H9 (cell line): ENCODE measurements at regions not wholly inside any gene's neighbourhood (a gene's known extent, or its start where the extent isn't known, plus 50 kb on each side); places are given as distances from the start of the nearest gene placed in this dataset.

Source experiments
- DNase-seq: peaks from one replicate; pipeline ENCODE4 v3.0.0-alpha.2; 2017
- H2AFZ ChIP-seq: one replicate; pipeline ENCODE4 v1.6.1; 2013; ENCODE audit warnings: mild to moderate bottlenecking, low read length, control low read depth, moderate library complexity
- H2AK5ac ChIP-seq: 2 replicates; pipeline ENCODE4 v1.6.1; 2013; ENCODE audit warnings: low read length, control low read depth, mixed read lengths; ENCODE audit not compliant: insufficient read length
- H2BK120ac ChIP-seq: one replicate; pipeline ENCODE4 v1.6.1; 2013; ENCODE audit warnings: low read depth, mild to moderate bottlenecking, low read length, control low read depth, inconsistent platforms; ENCODE audit not compliant: poor library complexity, severe bottlenecking
- H2BK12ac ChIP-seq: 2 replicates; pipeline ENCODE4 v1.6.1; 2013; ENCODE audit warnings: low read length, control low read depth, mixed read lengths, low read depth; ENCODE audit not compliant: insufficient read length
- H2BK15ac ChIP-seq: 2 replicates; pipeline ENCODE4 v1.6.1; 2013; ENCODE audit warnings: low read depth, low read length, control low read depth
- H2BK20ac ChIP-seq: one replicate; pipeline ENCODE4 v1.6.1; 2013; ENCODE audit warnings: low read depth, mild to moderate bottlenecking, low read length, control low read depth, inconsistent platforms; ENCODE audit not compliant: poor library complexity, severe bottlenecking
- H2BK5ac ChIP-seq: 2 replicates; pipeline ENCODE4 v1.6.1; 2013; ENCODE audit warnings: low read length, control low read depth, mixed read lengths; ENCODE audit not compliant: insufficient read length
- H3K14ac ChIP-seq: 2 replicates; pipeline ENCODE4 v1.6.1; 2013; ENCODE audit warnings: low read length, control low read depth; ENCODE audit not compliant: insufficient read depth
- H3K18ac ChIP-seq: 2 replicates; pipeline ENCODE4 v1.6.1; 2013; ENCODE audit warnings: low read depth, mild to moderate bottlenecking, mixed read lengths, low read length, control low read depth; ENCODE audit not compliant: insufficient read length
- H3K23ac ChIP-seq: 2 replicates; pipeline ENCODE4 v1.6.1; 2013; ENCODE audit warnings: low read length, control low read depth, mixed read lengths, low read depth; ENCODE audit not compliant: insufficient read length
- H3K23me2 ChIP-seq: 2 replicates; pipeline ENCODE4 v1.6.1; 2013; ENCODE audit warnings: low read depth, mild to moderate bottlenecking, mixed read lengths, low read length, control low read depth; ENCODE audit not compliant: insufficient read length, poor library complexity, severe bottlenecking
- H3K27ac ChIP-seq: 2 replicates; pipeline ENCODE4 v1.5.1; 2013; ENCODE audit warnings: low read length, control low read depth, mixed read lengths, low read depth; ENCODE audit not compliant: insufficient read length
- H3K27me3 ChIP-seq: 2 replicates; pipeline ENCODE4 v1.6.1; 2013; ENCODE audit warnings: low read length, control low read depth, inconsistent platforms; ENCODE audit not compliant: insufficient read depth
- H3K4ac ChIP-seq: 2 replicates; pipeline ENCODE4 v1.6.1; 2013; ENCODE audit warnings: low read depth, mild to moderate bottlenecking, control low read depth, inconsistent platforms, low read length, moderate library complexity
- H3K4me1 ChIP-seq: 2 replicates; pipeline ENCODE4 v1.6.1; 2013; ENCODE audit warnings: low read length, control low read depth, inconsistent platforms; ENCODE audit not compliant: insufficient read depth
- H3K4me2 ChIP-seq: 2 replicates; pipeline ENCODE4 v1.6.1; 2013; ENCODE audit warnings: low read length, control low read depth, mixed read lengths; ENCODE audit not compliant: insufficient read length, insufficient read depth
- H3K56ac ChIP-seq: 2 replicates; pipeline ENCODE4 v1.6.1; 2013; ENCODE audit warnings: low read depth, mild to moderate bottlenecking, mixed read lengths, low read length, control low read depth; ENCODE audit not compliant: insufficient read length
- H3K79me1 ChIP-seq: 2 replicates; pipeline ENCODE4 v1.6.1; 2013; ENCODE audit warnings: low read depth, mild to moderate bottlenecking, moderate library complexity, low read length, control low read depth, inconsistent platforms; ENCODE audit not compliant: insufficient read depth, poor library complexity, severe bottlenecking
- H3K79me2 ChIP-seq: 2 replicates; pipeline ENCODE4 v1.6.1; 2013; ENCODE audit warnings: low read length, control low read depth, inconsistent platforms; ENCODE audit not compliant: insufficient read depth
- H3K9ac ChIP-seq: 2 replicates; pipeline ENCODE4 v1.6.1; 2013; ENCODE audit warnings: low read length, control low read depth, mixed read lengths; ENCODE audit not compliant: insufficient read length; ENCODE audit errors: extremely low read depth
- H3K9me3 ChIP-seq: one replicate; pipeline ENCODE4 v1.6.1; 2013; ENCODE audit warnings: low read depth, low read length, inconsistent platforms; ENCODE audit not compliant: control insufficient read depth
- H3T11ph ChIP-seq: one replicate; pipeline ENCODE4 v1.6.1; 2013; ENCODE audit warnings: mild to moderate bottlenecking, low read length, control low read depth, inconsistent platforms
- H4K20me1 ChIP-seq: one replicate; pipeline ENCODE4 v1.6.1; 2013; ENCODE audit not compliant: control insufficient read depth, insufficient read length, insufficient read depth
- H4K5ac ChIP-seq: 2 replicates; pipeline ENCODE4 v1.6.1; 2013; ENCODE audit warnings: low read depth, mild to moderate bottlenecking, mixed read lengths, low read length, control low read depth; ENCODE audit not compliant: insufficient read length
- H4K8ac ChIP-seq: replicated peaks from 2 replicates; pipeline ENCODE4 v1.6.1; 2013; ENCODE audit warnings: low read length, control low read depth, mixed read lengths, low read depth; ENCODE audit not compliant: insufficient read length
- H4K91ac ChIP-seq: 2 replicates; pipeline ENCODE4 v1.6.1; 2013; ENCODE audit warnings: low read depth, mild to moderate bottlenecking, moderate library complexity, mixed read lengths, low read length, control low read depth; ENCODE audit not compliant: insufficient read length
- H3K27ac Mint-ChIP-seq, 3 experiments: 2 replicates in 2 of 3; 3 replicates in 1 of 3; pipeline ENCODE4 v1.8.0; 2020 to 2021; ENCODE audit warnings: mixed read lengths in 3 of 3, mild to moderate bottlenecking in 1 of 3, moderate library complexity in 1 of 3
- H3K27me3 Mint-ChIP-seq: 2 replicates; pipeline ENCODE4 v1.8.0; 2021; ENCODE audit warnings: low read depth, mild to moderate bottlenecking, moderate library complexity, mixed read lengths
- H3K36me3 Mint-ChIP-seq, 3 experiments: 2 replicates in 2 of 3; 3 replicates in 1 of 3; pipeline ENCODE4 v1.8.0; 2020 to 2021; ENCODE audit warnings: low read depth in 3 of 3, mixed read lengths in 3 of 3; ENCODE audit not compliant: insufficient read depth in 1 of 3
- H3K4me1 Mint-ChIP-seq, 2 experiments: 2 replicates each; pipeline ENCODE4 v1.8.0; 2020; ENCODE audit warnings: mixed read lengths in 2 of 2
- H3K4me3 Mint-ChIP-seq, 2 experiments: 2 replicates in 1 of 2; 3 replicates in 1 of 2; pipeline ENCODE4 v1.8.0; 2020 to 2021; ENCODE audit warnings: mild to moderate bottlenecking in 2 of 2, mixed read lengths in 2 of 2, moderate library complexity in 1 of 2
- H3K9me3 Mint-ChIP-seq, 2 experiments: 2 replicates in 1 of 2; 3 replicates in 1 of 2; pipeline ENCODE4 v1.8.0; 2020; ENCODE audit warnings: mild to moderate bottlenecking in 2 of 2, mixed read lengths in 2 of 2, moderate library complexity in 1 of 2
- WGBS: extraction: QIAGEN DNeasy Blood & Tissue Kit; methylation state at CpG from one replicate; pipeline ENCODE4 v1.1.7; 2013; ENCODE audit warnings: missing lambda C conversion rate, low lambda C conversion rate, mixed read lengths; ENCODE audit not compliant: insufficient read length; ENCODE audit errors: extremely low coverage; 5-methylcytosine and 5-hydroxymethylcytosine counted together
- TF ChIP-seq, protein P1 (sequence below): fragments of 200-600 bp; sonication (generic); conservative IDR thresholded peaks from 3 replicates; pipeline ENCODE4 v1.8.0; 2021; ENCODE audit warnings: antibody characterized with exemption, mild to moderate bottlenecking

DNA sequence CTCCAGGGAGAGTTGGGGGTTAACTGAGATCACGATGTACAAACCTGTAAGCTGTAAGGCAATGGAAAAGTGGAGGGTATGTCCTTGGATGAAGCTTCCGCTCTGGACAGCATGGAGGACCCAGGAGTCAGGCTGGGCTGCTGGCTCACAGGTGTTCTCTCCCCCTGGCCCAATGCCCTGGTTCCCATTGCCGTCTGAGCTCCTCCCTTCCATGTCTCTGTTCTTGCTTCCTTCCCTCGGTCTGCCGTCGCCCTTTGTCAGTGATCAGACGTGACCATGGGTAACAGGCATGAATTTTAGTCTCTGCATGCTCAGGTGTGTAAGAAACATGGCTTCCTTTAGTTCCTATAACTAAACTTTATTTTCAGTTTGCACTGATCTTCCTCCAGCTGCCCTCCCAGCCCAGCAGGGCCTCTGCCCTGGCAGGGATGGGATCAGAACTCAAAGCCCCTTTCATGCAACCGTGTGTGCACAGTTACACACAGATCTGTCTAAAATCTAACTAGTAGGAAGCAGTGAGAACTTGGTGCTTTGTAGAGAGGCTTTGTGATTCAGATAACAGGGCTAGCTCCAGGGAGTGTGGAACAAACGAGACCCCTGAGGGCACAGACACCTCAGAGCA lies 51.7 kb upstream of the KCNMB1 start:
- no peaks in the 10 kb centered on the region for H3K79me1 ChIP-seq
- no peaks in the 10 kb centered on the region for H3K36me3 Mint-ChIP-seq
- H3K4ac ChIP-seq: no peak overlapping the region
- no peaks in the 10 kb centered on the region for H3K27me3 ChIP-seq
- no peak overlapping the region for H4K8ac ChIP-seq
- no peak overlapping the region for H2BK20ac ChIP-seq
- peaks cover 2% of the 10 kb centered on the region; the same call in 1 of the 2 replicates for H3K27me3 Mint-ChIP-seq
- H3K27ac Mint-ChIP-seq: peak overlapping the region in 2 of 3 experiments; percentile 49 to 75; a peak in 2 of 7 replicates
- no peak overlapping the region for H2AFZ ChIP-seq
- no peak overlapping the region for H3K4me3 Mint-ChIP-seq
- H2BK120ac ChIP-seq: no peak overlapping the region
- no peaks in the 10 kb centered on the region for H3K9me3 Mint-ChIP-seq
- H3K4me1 Mint-ChIP-seq: peaks cover 31 to 43% of the 10 kb centered on the region in 2 experiments
- H2AK5ac ChIP-seq: no peak overlapping the region
- H2BK12ac ChIP-seq: no peak overlapping the region
- no peak overlapping the region for H4K5ac ChIP-seq
- H3K23ac ChIP-seq: no peak overlapping the region
- H3K9ac ChIP-seq: no peak overlapping the region
- no peak overlapping the region for H2BK15ac ChIP-seq
- H4K91ac ChIP-seq: no peak overlapping the region
- DNase-seq: no peak
- TF ChIP-seq, protein P1, sequence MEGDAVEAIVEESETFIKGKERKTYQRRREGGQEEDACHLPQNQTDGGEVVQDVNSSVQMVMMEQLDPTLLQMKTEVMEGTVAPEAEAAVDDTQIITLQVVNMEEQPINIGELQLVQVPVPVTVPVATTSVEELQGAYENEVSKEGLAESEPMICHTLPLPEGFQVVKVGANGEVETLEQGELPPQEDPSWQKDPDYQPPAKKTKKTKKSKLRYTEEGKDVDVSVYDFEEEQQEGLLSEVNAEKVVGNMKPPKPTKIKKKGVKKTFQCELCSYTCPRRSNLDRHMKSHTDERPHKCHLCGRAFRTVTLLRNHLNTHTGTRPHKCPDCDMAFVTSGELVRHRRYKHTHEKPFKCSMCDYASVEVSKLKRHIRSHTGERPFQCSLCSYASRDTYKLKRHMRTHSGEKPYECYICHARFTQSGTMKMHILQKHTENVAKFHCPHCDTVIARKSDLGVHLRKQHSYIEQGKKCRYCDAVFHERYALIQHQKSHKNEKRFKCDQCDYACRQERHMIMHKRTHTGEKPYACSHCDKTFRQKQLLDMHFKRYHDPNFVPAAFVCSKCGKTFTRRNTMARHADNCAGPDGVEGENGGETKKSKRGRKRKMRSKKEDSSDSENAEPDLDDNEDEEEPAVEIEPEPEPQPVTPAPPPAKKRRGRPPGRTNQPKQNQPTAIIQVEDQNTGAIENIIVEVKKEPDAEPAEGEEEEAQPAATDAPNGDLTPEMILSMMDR: no peak
- no peak overlapping the region for H3T11ph ChIP-seq
- H2BK5ac ChIP-seq: no peak overlapping the region
- no peaks in the 10 kb centered on the region; the same call in 1 of the 2 replicates for H3K4me1 ChIP-seq
- no peak overlapping the region for H3K14ac ChIP-seq
- no peak overlapping the region for H3K56ac ChIP-seq
- H3K23me2 ChIP-seq: no peaks in the 10 kb centered on the region
- H3K18ac ChIP-seq: no peak overlapping the region
- H3K79me2 ChIP-seq: no peaks in the 10 kb centered on the region
- WGBS: no CpG with 5 or more reads among the region's 9 CpGs
- no peaks in the 10 kb centered on the region for H3K9me3 ChIP-seq
- H3K4me2 ChIP-seq: no peak overlapping the region
- no peak overlapping the region for H3K27ac ChIP-seq
- H4K20me1 ChIP-seq: no peaks in the 10 kb centered on the region
